ENCODE measurements at regions not wholly inside any gene's neighbourhood (a gene's known extent, or its start where the extent isn't known, plus 50 kb on each side); places are given as distances from the start of the nearest gene placed in this dataset.

- no peak overlapping the region for H3K4me3 ChIP-seq
- no peak for TF ChIP-seq CTCF (IDR thresholded peaks at IDR 0.05; ENCODE audit: control extremely low read depth, extremely low read depth)
- H3K27ac ChIP-seq (ENCODE audit: low read depth in 1 of 2, low read length in 1 of 2): no peak overlapping the region
- WGBS, 2 donors: 74 to 82% methylated on average over 8 of the region's 8 CpGs
- peaks cover 0 to 7% (median 0%) of the 10 kb centered on the region in 4 donors for H3K9me3 ChIP-seq (ENCODE audit: control insufficient read depth in 4 of 4, insufficient read depth in 3 of 4, low read length in 3 of 4)
- H3K36me3 ChIP-seq (ENCODE audit: control insufficient read depth in 4 of 4, insufficient read depth in 4 of 4, low read length in 4 of 4): no peaks in the 10 kb centered on the region
- no peak overlapping the region for H3K9ac ChIP-seq (ENCODE audit: insufficient read depth in 1 of 2, low read length in 2 of 2)
- no peaks in the 10 kb centered on the region for H3K4me1 ChIP-seq (ENCODE audit: control insufficient read depth in 5 of 5, insufficient read depth in 5 of 5, low read length in 5 of 5)
- H3K27me3 ChIP-seq (ENCODE audit: control insufficient read depth in 3 of 3, insufficient read depth in 3 of 3, low read length in 2 of 3): peaks cover 0 to 5% (median 0%) of the 10 kb centered on the region in 3 donors
- ATAC-seq (ENCODE audit: insufficient read depth, low FRiP score) (no peak), DNase-seq (no peak)
These were observed 482.7 kb upstream of the EEF2KMT start for GRCh38 chr16:5580296-5580695.

GRCh38 chr16:5578980-5579379 lies 481.4 kb upstream of the EEF2KMT start:
- DNase-seq: no peak

GRCh38 chr16:5577463-5577862 lies 479.9 kb upstream of the EEF2KMT start:
- no peak for TF ChIP-seq CTCF (IDR thresholded peaks at IDR 0.05; ENCODE audit: control extremely low read depth, extremely low read depth)
- DNase-seq: no peak
- H3K9ac ChIP-seq (ENCODE audit: insufficient read depth in 1 of 2, low read length in 2 of 2): no peak overlapping the region
- H3K27me3 ChIP-seq (ENCODE audit: control insufficient read depth in 3 of 3, insufficient read depth in 3 of 3, low read length in 2 of 3): peaks cover 0 to 5% (median 0%) of the 10 kb centered on the region in 3 donors
- H3K9me3 ChIP-seq (ENCODE audit: control insufficient read depth in 4 of 4, insufficient read depth in 3 of 4, low read length in 3 of 4): peaks cover 0 to 10% (median 0%) of the 10 kb centered on the region in 4 donors
- H3K4me1 ChIP-seq (ENCODE audit: control insufficient read depth in 5 of 5, insufficient read depth in 5 of 5, low read length in 5 of 5): no peaks in the 10 kb centered on the region
- no peaks in the 10 kb centered on the region for H3K36me3 ChIP-seq (ENCODE audit: control insufficient read depth in 4 of 4, insufficient read depth in 4 of 4, low read length in 4 of 4)
- ATAC-seq (ENCODE audit: insufficient read depth, low FRiP score): no peak
- no peak overlapping the region for H3K27ac ChIP-seq (ENCODE audit: low read depth in 1 of 2, low read length in 1 of 2)
- WGBS, 2 donors: 79 to 89% methylated on average over 5 of the region's 5 CpGs
- no peak overlapping the region for H3K4me3 ChIP-seq

More at GRCh38 chr16:5578980-5579379, 481.4 kb upstream of the EEF2KMT start:
- no peaks in the 10 kb centered on the region for H3K4me1 ChIP-seq (ENCODE audit: control insufficient read depth in 5 of 5, insufficient read depth in 5 of 5, low read length in 5 of 5)
- H3K36me3 ChIP-seq (ENCODE audit: control insufficient read depth in 4 of 4, insufficient read depth in 4 of 4, low read length in 4 of 4): no peaks in the 10 kb centered on the region
- H3K4me3 ChIP-seq: no peak overlapping the region
- ATAC-seq (ENCODE audit: insufficient read depth, low FRiP score): no peak
- no peak overlapping the region for H3K9ac ChIP-seq (ENCODE audit: insufficient read depth in 1 of 2, low read length in 2 of 2)
- WGBS, 2 donors: 71 to 85% methylated on average over 7 of the region's 7 CpGs
- H3K27ac ChIP-seq (ENCODE audit: low read depth in 1 of 2, low read length in 1 of 2): no peak overlapping the region
- H3K9me3 ChIP-seq (ENCODE audit: control insufficient read depth in 4 of 4, insufficient read depth in 3 of 4, low read length in 3 of 4): peaks cover 0 to 7% (median 0%) of the 10 kb centered on the region in 4 donors
- no peak for TF ChIP-seq CTCF (IDR thresholded peaks at IDR 0.05; ENCODE audit: control extremely low read depth, extremely low read depth)
- peaks cover 0 to 5% (median 0%) of the 10 kb centered on the region in 3 donors for H3K27me3 ChIP-seq (ENCODE audit: control insufficient read depth in 3 of 3, insufficient read depth in 3 of 3, low read length in 2 of 3)

- ATAC-seq (ENCODE audit: insufficient read depth, low FRiP score) (no peak), DNase-seq (no peak)
- no peak for TF ChIP-seq CTCF (IDR thresholded peaks at IDR 0.05; ENCODE audit: control extremely low read depth, extremely low read depth)
- Histone ChIP-seq H3K4me1 (ENCODE audit: control insufficient read depth in 5 of 5, insufficient read depth in 5 of 5, low read length in 5 of 5) (no peaks in the 10 kb centered on the region), H3K27ac (ENCODE audit: low read depth in 1 of 2, low read length in 1 of 2) (no peak overlapping the region), H3K9ac (ENCODE audit: insufficient read depth in 1 of 2, low read length in 2 of 2) (no peak overlapping the region), H3K4me3 (no peak overlapping the region), H3K36me3 (ENCODE audit: control insufficient read depth in 4 of 4, insufficient read depth in 4 of 4, low read length in 4 of 4) (no peaks in the 10 kb centered on the region), H3K27me3 (ENCODE audit: control insufficient read depth in 3 of 3, insufficient read depth in 3 of 3, low read length in 2 of 3) (peaks cover 0 to 5% (median 0%) of the 10 kb centered on the region in 3 donors), H3K9me3 (ENCODE audit: control insufficient read depth in 4 of 4, insufficient read depth in 3 of 4, low read length in 3 of 4) (peaks cover 0 to 5% (median 0%) of the 10 kb centered on the region in 4 donors)
- WGBS, 2 donors: 68 to 90% methylated on average over 3 of the region's 3 CpGs
These were observed 478.2 kb upstream of the EEF2KMT start for GRCh38 chr16:5575646-5576245.

Measured in lung (tissue), 11 donors.